ENCODE measurements at regions not wholly inside any gene's neighbourhood (a gene's known extent, or its start where the extent isn't known, plus 50 kb on each side); places are given as distances from the start of the nearest gene placed in this dataset.

DNA sequence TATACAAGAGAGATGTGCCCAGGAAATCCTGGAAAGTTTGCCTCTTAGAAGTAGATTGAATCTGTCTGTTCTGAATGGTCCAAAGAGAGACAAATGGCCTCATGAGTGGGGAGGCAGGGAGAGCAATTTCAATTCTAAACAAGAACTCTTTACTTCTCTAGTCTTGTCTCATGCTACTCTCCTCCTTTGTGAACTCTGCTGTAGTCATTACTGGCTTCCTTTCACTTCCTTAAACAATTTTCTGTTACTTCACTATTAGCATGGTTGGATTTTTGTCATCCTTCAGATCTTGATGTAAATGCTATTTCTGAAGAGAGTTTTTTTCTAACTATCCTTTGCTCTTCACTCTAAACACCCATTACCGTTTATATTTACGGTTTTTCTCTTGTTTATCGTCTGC lies 54.0 kb upstream of the GRIN3A start:
- Histone ChIP-seq H3K9me3 (ENCODE audit: insufficient read depth, low read depth, low read length) (no peaks in the 10 kb centered on the region), H3K4me1 (ENCODE audit: insufficient read depth, low read length, poor library complexity, severe bottlenecking) (peaks cover 6% of the 10 kb centered on the region), H3K9ac (ENCODE audit: low read depth, low read length, poor library complexity, severe bottlenecking) (no peak overlapping the region), H2AFZ (ENCODE audit: low read length) (peak overlapping the region; percentile 34; the same call in 1 of the 2 replicates), H3F3A (ENCODE audit: low read depth) (no peaks in the 10 kb centered on the region), H3K4me2 (ENCODE audit: low read depth, low read length, poor library complexity, severe bottlenecking) (no peak overlapping the region), H4K20me1 (ENCODE audit: insufficient read depth, low read length, poor library complexity, severe bottlenecking) (no peaks in the 10 kb centered on the region), H3K36me3 (ENCODE audit: insufficient read depth, low read length) (no peaks in the 10 kb centered on the region), H3K4me3 (ENCODE audit: low read length, poor library complexity, severe bottlenecking) (no peak overlapping the region), H3K79me2 (ENCODE audit: insufficient read depth, low read length) (no peaks in the 10 kb centered on the region), H3K27me3 (ENCODE audit: insufficient read depth, low read length, poor library complexity, severe bottlenecking) (no peaks in the 10 kb centered on the region), H3K9me2 (replicated peaks; ENCODE audit: low read depth, low read length) (no peaks in the 10 kb centered on the region)
- TF ChIP-seq EZH2phosphoT487 (IDR thresholded peaks at IDR 0.05; ENCODE audit: borderline replicate concordance) (no peak), CTCF (conservative IDR thresholded peaks at IDR 0.05; ENCODE audit: low read length) (no peak)

- H3K9ac ChIP-seq (ENCODE audit: low read depth, low read length, poor library complexity, severe bottlenecking) = no peak overlapping the region
- no peaks in the 10 kb centered on the region for H3K27me3 ChIP-seq (ENCODE audit: insufficient read depth, low read length, poor library complexity, severe bottlenecking)
- H3K4me1 ChIP-seq (ENCODE audit: insufficient read depth, low read length, poor library complexity, severe bottlenecking) = peaks cover 6% of the 10 kb centered on the region
- H4K20me1 ChIP-seq (ENCODE audit: insufficient read depth, low read length, poor library complexity, severe bottlenecking) = no peaks in the 10 kb centered on the region
- no peaks in the 10 kb centered on the region for H3K9me3 ChIP-seq (ENCODE audit: insufficient read depth, low read depth, low read length)
- no peak overlapping the region for H3K4me2 ChIP-seq (ENCODE audit: low read depth, low read length, poor library complexity, severe bottlenecking)
- TF ChIP-seq EZH2phosphoT487 (IDR thresholded peaks at IDR 0.05; ENCODE audit: borderline replicate concordance) (no peak), CTCF (conservative IDR thresholded peaks at IDR 0.05; ENCODE audit: low read length) (peak; percentile 85)
- H3K36me3 ChIP-seq (ENCODE audit: insufficient read depth, low read length) = no peaks in the 10 kb centered on the region
- H3K4me3 ChIP-seq (ENCODE audit: low read length, poor library complexity, severe bottlenecking) = no peak overlapping the region
- no peaks in the 10 kb centered on the region for H3K79me2 ChIP-seq (ENCODE audit: insufficient read depth, low read length)
- 0 out of 2 replicates have a peak overlapping the region, but pooled peaks have one; percentile 34 for H2AFZ ChIP-seq (ENCODE audit: low read length)
- no peaks in the 10 kb centered on the region for H3F3A ChIP-seq (ENCODE audit: low read depth)
- no peaks in the 10 kb centered on the region for H3K9me2 ChIP-seq (replicated peaks; ENCODE audit: low read depth, low read length)
Observed at GRCh38 chr9:101791938-101792337, 53.5 kb upstream of the GRIN3A start.

GRCh38 chr9:101791533-101791932 lies 53.1 kb upstream of the GRIN3A start:
- H3K27me3 ChIP-seq (ENCODE audit: insufficient read depth, low read length, poor library complexity, severe bottlenecking) = no peaks in the 10 kb centered on the region
- no peak overlapping the region for H3K9ac ChIP-seq (ENCODE audit: low read depth, low read length, poor library complexity, severe bottlenecking)
- no peaks in the 10 kb centered on the region for H4K20me1 ChIP-seq (ENCODE audit: insufficient read depth, low read length, poor library complexity, severe bottlenecking)
- no peak overlapping the region for H3K4me3 ChIP-seq (ENCODE audit: low read length, poor library complexity, severe bottlenecking)
- no peak overlapping the region for H3K4me2 ChIP-seq (ENCODE audit: low read depth, low read length, poor library complexity, severe bottlenecking)
- H3K4me1 ChIP-seq (ENCODE audit: insufficient read depth, low read length, poor library complexity, severe bottlenecking) = peaks cover 4% of the 10 kb centered on the region
- TF ChIP-seq CTCF (conservative IDR thresholded peaks at IDR 0.05; ENCODE audit: low read length) (no peak), EZH2phosphoT487 (IDR thresholded peaks at IDR 0.05; ENCODE audit: borderline replicate concordance) (no peak)
- H3K9me2 ChIP-seq (replicated peaks; ENCODE audit: low read depth, low read length) = no peaks in the 10 kb centered on the region
- no peaks in the 10 kb centered on the region for H3F3A ChIP-seq (ENCODE audit: low read depth)
- no peaks in the 10 kb centered on the region for H3K36me3 ChIP-seq (ENCODE audit: insufficient read depth, low read length)
- no peak overlapping the region for H2AFZ ChIP-seq (ENCODE audit: low read length)
- no peaks in the 10 kb centered on the region for H3K79me2 ChIP-seq (ENCODE audit: insufficient read depth, low read length)
- no peaks in the 10 kb centered on the region for H3K9me3 ChIP-seq (ENCODE audit: insufficient read depth, low read depth, low read length)
